PC-9 (cell line): ENCODE measurements at regions not wholly inside any gene's neighbourhood (a gene's known extent, or its start where the extent isn't known, plus 50 kb on each side); places are given as distances from the start of the nearest gene placed in this dataset.

Experiments used
- CTCF ChIP-seq: fragments of 200-600 bp; sonication (generic); conservative IDR thresholded peaks from 2 replicates; pipeline ENCODE4 v1.6.1; 2017; ENCODE audit warnings: mixed run types, antibody characterized with exemption, mild to moderate bottlenecking, moderate library complexity
- EZH2 ChIP-seq: fragments of 200-600 bp; sonication (generic); IDR thresholded peaks from 2 replicates; pipeline ENCODE4 v1.8.0; 2017; ENCODE audit warnings: antibody characterized with exemption, low read depth

- TF ChIP-seq EZH2 (no peak), CTCF (no peak)
Measured at GRCh38 chr10:131846240-131847101, 54.3 kb upstream of the PPP2R2D start.
